ENCODE measurements at regions not wholly inside any gene's neighbourhood (a gene's known extent, or its start where the extent isn't known, plus 50 kb on each side); places are given as distances from the start of the nearest gene placed in this dataset.

GRCh38 chr2:147473075-147473474, 371.8 kb upstream of the ACVR2A start:
- no peak overlapping the region for H2BK120ac ChIP-seq (ENCODE audit: low read depth, low read length, poor library complexity, severe bottlenecking)
- no peaks in the 10 kb centered on the region for H4K20me1 ChIP-seq (ENCODE audit: control insufficient read depth, insufficient read depth, insufficient read length)
- H4K8ac ChIP-seq (replicated peaks; ENCODE audit: insufficient read length, low read depth, low read length) = no peak overlapping the region
- H3K4me1 ChIP-seq (ENCODE audit: insufficient read depth, low read length) = peaks cover 7% of the 10 kb centered on the region; the same call in 1 of the 2 replicates
- H3K4me2 ChIP-seq (ENCODE audit: insufficient read depth, insufficient read length, low read length) = no peak overlapping the region
- no peak overlapping the region for H3K4me3 Mint-ChIP-seq
- H3K79me2 ChIP-seq (ENCODE audit: insufficient read depth, low read length) = no peaks in the 10 kb centered on the region
- H3K4me1 Mint-ChIP-seq = peaks cover 28 to 33% of the 10 kb centered on the region in 2 experiments
- DNase-seq = no peak
- no peak overlapping the region for H4K5ac ChIP-seq (ENCODE audit: insufficient read length, low read depth, low read length)
- peak overlapping the region; percentile 36 for H2AK5ac ChIP-seq (ENCODE audit: insufficient read length, low read length)
- 0 out of 7 replicates have a peak, but pooled peaks cover 0 to 3% (median 0%) of the 10 kb centered on the region in 3 experiments for H3K36me3 Mint-ChIP-seq (ENCODE audit: insufficient read depth in 1 of 3, low read depth in 3 of 3)
- H3T11ph ChIP-seq (ENCODE audit: low read length) = no peak overlapping the region
- no peaks in the 10 kb centered on the region for H3K9me3 ChIP-seq (ENCODE audit: control insufficient read depth, low read depth, low read length)
- no peak overlapping the region for H3K4ac ChIP-seq (ENCODE audit: low read depth, low read length)
- H3K14ac ChIP-seq (ENCODE audit: insufficient read depth, low read length) = no peak overlapping the region
- H3K79me1 ChIP-seq (ENCODE audit: insufficient read depth, low read depth, low read length, poor library complexity, severe bottlenecking) = no peaks in the 10 kb centered on the region
- H4K91ac ChIP-seq (ENCODE audit: insufficient read length, low read depth, low read length) = no peak overlapping the region
- no peak overlapping the region for H3K18ac ChIP-seq (ENCODE audit: insufficient read length, low read depth, low read length)
- no peak overlapping the region for H2BK5ac ChIP-seq (ENCODE audit: insufficient read length, low read length)
- no peaks in the 10 kb centered on the region for H3K27me3 ChIP-seq (ENCODE audit: insufficient read depth, low read length)
- no peaks in the 10 kb centered on the region for H3K23me2 ChIP-seq (ENCODE audit: insufficient read length, low read depth, low read length, poor library complexity, severe bottlenecking)
- no peak overlapping the region for H3K27ac ChIP-seq (ENCODE audit: insufficient read length, low read depth, low read length)
- H2BK20ac ChIP-seq (ENCODE audit: low read depth, low read length, poor library complexity, severe bottlenecking) = no peak overlapping the region
- no peak overlapping the region for H3K56ac ChIP-seq (ENCODE audit: insufficient read length, low read depth, low read length)
- no peak overlapping the region for H2BK12ac ChIP-seq (ENCODE audit: insufficient read length, low read depth, low read length)
- no peak overlapping the region for H3K27ac Mint-ChIP-seq
- H2AFZ ChIP-seq (ENCODE audit: low read length) = no peak overlapping the region
- TF ChIP-seq, protein P1, sequence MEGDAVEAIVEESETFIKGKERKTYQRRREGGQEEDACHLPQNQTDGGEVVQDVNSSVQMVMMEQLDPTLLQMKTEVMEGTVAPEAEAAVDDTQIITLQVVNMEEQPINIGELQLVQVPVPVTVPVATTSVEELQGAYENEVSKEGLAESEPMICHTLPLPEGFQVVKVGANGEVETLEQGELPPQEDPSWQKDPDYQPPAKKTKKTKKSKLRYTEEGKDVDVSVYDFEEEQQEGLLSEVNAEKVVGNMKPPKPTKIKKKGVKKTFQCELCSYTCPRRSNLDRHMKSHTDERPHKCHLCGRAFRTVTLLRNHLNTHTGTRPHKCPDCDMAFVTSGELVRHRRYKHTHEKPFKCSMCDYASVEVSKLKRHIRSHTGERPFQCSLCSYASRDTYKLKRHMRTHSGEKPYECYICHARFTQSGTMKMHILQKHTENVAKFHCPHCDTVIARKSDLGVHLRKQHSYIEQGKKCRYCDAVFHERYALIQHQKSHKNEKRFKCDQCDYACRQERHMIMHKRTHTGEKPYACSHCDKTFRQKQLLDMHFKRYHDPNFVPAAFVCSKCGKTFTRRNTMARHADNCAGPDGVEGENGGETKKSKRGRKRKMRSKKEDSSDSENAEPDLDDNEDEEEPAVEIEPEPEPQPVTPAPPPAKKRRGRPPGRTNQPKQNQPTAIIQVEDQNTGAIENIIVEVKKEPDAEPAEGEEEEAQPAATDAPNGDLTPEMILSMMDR (conservative IDR thresholded peaks at IDR 0.05) = no peak
- H3K23ac ChIP-seq (ENCODE audit: insufficient read length, low read depth, low read length) = no peak overlapping the region
- H3K9me3 Mint-ChIP-seq = no peaks in the 10 kb centered on the region
- H3K9ac ChIP-seq (ENCODE audit: extremely low read depth, insufficient read length, low read length) = no peak overlapping the region
- no peaks in the 10 kb centered on the region; the same call in 1 of the 2 replicates for H3K27me3 Mint-ChIP-seq (ENCODE audit: low read depth)
- no peak overlapping the region for H2BK15ac ChIP-seq (ENCODE audit: low read depth, low read length)
